HepG2 (cell line): ENCODE measurements at regions not wholly inside any gene's neighbourhood (a gene's known extent, or its start where the extent isn't known, plus 50 kb on each side); places are given as distances from the start of the nearest gene placed in this dataset.

Source experiments
- ATAC-seq: fragments of 200-7000 bp; cut with Tn5 transposase; 3 replicates; pipeline ENCODE4 v1.9.1; 2020; ENCODE audit warnings: mild to moderate bottlenecking, moderate library complexity
- BruUV-seq: library from RNA; stranded (reverse); fragments of 400-500 nt; replicated peaks from 2 replicates; lab custom pipeline; 2021; lab: Mats Ljungman, UMichigan
- CTCF ChIA-PET: fragments of 300-600 bp; formaldehyde crosslinking; extraction: SDS; loops from one replicate; lab custom pipeline; 2021; ENCODE audit warnings: low total read pairs, inconsistent platforms, low intra/inter-chr PET ratio; lab: Yijun Ruan, JAX
- POLR2A ChIA-PET: fragments of 350-600 bp; sonication (Branson Sonifier 250); formaldehyde crosslinking; loops from one replicate; lab custom pipeline; 2020; ENCODE audit warnings: antibody characterized with exemption, inconsistent platforms; lab: Yijun Ruan, JAX
- DNase-seq: peaks from one replicate; pipeline ENCODE4 v3.0.0-alpha.2; 2015; ENCODE audit warnings: low spot score
- FAIRE-seq: peaks from 3 replicates; lab custom pipeline; 2011; peaks lifted over from hg19 to GRCh38; lab: Jason Lieb, UNC
- H2AFZ ChIP-seq: one replicate; pipeline ENCODE4 v1.6.1; 2011; ENCODE audit warnings: low read length, inconsistent platforms
- H3K27ac ChIP-seq: fragments of 300-600 bp; 3 replicates; pipeline ENCODE4 v1.8.0; 2011; ENCODE audit warnings: mixed run types, mild to moderate bottlenecking, mixed read lengths, low read length, inconsistent platforms; ENCODE audit not compliant: insufficient read depth; ENCODE audit errors: extremely low read length
- H3K27me3 ChIP-seq, 2 experiments: fragments of 200-600 bp in 1 of 2; 2 replicates in 1 of 2; 3 replicates in 1 of 2; pipeline versions ENCODE4 v1.6.0 to v1.8.0; 2011; ENCODE audit warnings: low read length in 2 of 2, mild to moderate bottlenecking in 2 of 2, moderate library complexity in 2 of 2, inconsistent platforms in 1 of 2; ENCODE audit not compliant: insufficient read depth in 2 of 2, control insufficient read depth in 1 of 2
- H3K36me3 ChIP-seq, 2 experiments: fragments of 200-600 bp in 1 of 2; replicated peaks in 1 of 2; 2 replicates in 1 of 2; 3 replicates in 1 of 2; pipeline versions ENCODE4 v1.5.1 to v1.8.0; 2011; ENCODE audit warnings: low read length in 2 of 2, inconsistent platforms in 1 of 2; ENCODE audit not compliant: insufficient read depth in 2 of 2, control insufficient read depth in 1 of 2
- H3K4me1 ChIP-seq: 2 replicates; pipeline ENCODE4 v1.5.1; 2012; ENCODE audit warnings: low read length, inconsistent platforms; ENCODE audit not compliant: insufficient read depth
- H3K4me2 ChIP-seq: 2 replicates; pipeline ENCODE4 v1.6.0; 2011; ENCODE audit warnings: low read depth, low read length, inconsistent platforms
- H3K4me3 ChIP-seq, 3 experiments: fragments of 200-600 bp in 1 of 3; sonication (generic), shearing (Covaris generic) in 1 of 3; replicated peaks in 1 of 3; 2 replicates each; pipeline ENCODE4 v1.5.1; 2011 to 2016; ENCODE audit warnings: low read length in 3 of 3, inconsistent platforms in 2 of 3, low read depth in 2 of 3, mild to moderate bottlenecking in 2 of 3, control low read depth in 1 of 3, mixed read lengths in 1 of 3; ENCODE audit not compliant: insufficient read depth in 1 of 3
- H3K79me2 ChIP-seq: one replicate; pipeline ENCODE4 v1.6.1; 2011; ENCODE audit warnings: low read length, inconsistent platforms; ENCODE audit not compliant: insufficient read depth
- H3K9ac ChIP-seq: 2 replicates; pipeline ENCODE4 v1.6.0; 2011; ENCODE audit warnings: mild to moderate bottlenecking, low read depth, low read length, inconsistent platforms; ENCODE audit not compliant: insufficient read depth
- H3K9me3 ChIP-seq: 2 replicates; pipeline ENCODE4 v1.5.1; 2012; ENCODE audit warnings: mild to moderate bottlenecking, low read length
- H4K20me1 ChIP-seq: 2 replicates; pipeline ENCODE4 v1.6.0; 2011; ENCODE audit warnings: inconsistent platforms, mild to moderate bottlenecking, low read length, moderate library complexity; ENCODE audit not compliant: insufficient read depth
- FOXK2 ChIP-seq: fragments of 450-650 bp; IDR thresholded peaks from 2 replicates; pipeline ENCODE4 v1.6.1; 2016
- KAT7 ChIP-seq: IDR thresholded peaks from 2 replicates; pipeline ENCODE4 v1.6.1; 2018; ENCODE audit warnings: borderline replicate concordance, missing compliant biosample characterization
- PHF20 ChIP-seq: sonication (generic); formaldehyde crosslinking; IDR thresholded peaks from 2 replicates; pipeline ENCODE4 v1.5.0; 2020; ENCODE audit warnings: mild to moderate bottlenecking, missing genetic modification reagents
- SNAI1 ChIP-seq: sonication (generic); formaldehyde crosslinking; IDR thresholded peaks from 2 replicates; pipeline ENCODE4 v1.5.0; 2020; ENCODE audit warnings: mild to moderate bottlenecking, missing genetic modification reagents, borderline replicate concordance
- ZBTB20 ChIP-seq: sonication (generic); formaldehyde crosslinking; IDR thresholded peaks from 2 replicates; pipeline ENCODE4 v1.8.1; 2023; ENCODE audit warnings: missing genetic modification reagents, low read depth, mild to moderate bottlenecking, borderline replicate concordance
- ZNF224 ChIP-seq: sonication (generic); formaldehyde crosslinking; IDR thresholded peaks from 2 replicates; pipeline ENCODE4 v1.5.0; 2020; ENCODE audit warnings: mild to moderate bottlenecking, missing genetic modification reagents
- WGBS: methylation state at CpG from one replicate; pipeline ENCODE4 v1.1.6; 2017; ENCODE audit warnings: low lambda C conversion rate; 5-methylcytosine and 5-hydroxymethylcytosine counted together
- in situ Hi-C: cut with HindIII; loops from 2 replicates; pipeline ENCODE4 v1.10.0; 2017; ENCODE audit warnings: low pct_unique_long_range_greater_than_20kb; ENCODE audit not compliant: extremely low pct_ligation_motif_present
- intact Hi-C: fragments of 100-400 bp; cut with micrococcal nuclease; formaldehyde crosslinking; loops from one replicate; pipeline ENCODE4 v1.10.0; 2022; ENCODE audit not compliant: unreplicated experiment
- TF ChIP-seq, protein P1 (sequence below): sonication (generic); formaldehyde crosslinking; IDR thresholded peaks from 2 replicates; pipeline ENCODE4 v1.4.0; 2020; ENCODE audit warnings: mild to moderate bottlenecking, missing genetic modification reagents, borderline replicate concordance
- TF ChIP-seq, protein P2 (sequence below): sonication (generic); formaldehyde crosslinking; IDR thresholded peaks from 2 replicates; pipeline ENCODE4 v1.4.0; 2020; ENCODE audit warnings: mild to moderate bottlenecking, missing genetic modification reagents

DNA sequence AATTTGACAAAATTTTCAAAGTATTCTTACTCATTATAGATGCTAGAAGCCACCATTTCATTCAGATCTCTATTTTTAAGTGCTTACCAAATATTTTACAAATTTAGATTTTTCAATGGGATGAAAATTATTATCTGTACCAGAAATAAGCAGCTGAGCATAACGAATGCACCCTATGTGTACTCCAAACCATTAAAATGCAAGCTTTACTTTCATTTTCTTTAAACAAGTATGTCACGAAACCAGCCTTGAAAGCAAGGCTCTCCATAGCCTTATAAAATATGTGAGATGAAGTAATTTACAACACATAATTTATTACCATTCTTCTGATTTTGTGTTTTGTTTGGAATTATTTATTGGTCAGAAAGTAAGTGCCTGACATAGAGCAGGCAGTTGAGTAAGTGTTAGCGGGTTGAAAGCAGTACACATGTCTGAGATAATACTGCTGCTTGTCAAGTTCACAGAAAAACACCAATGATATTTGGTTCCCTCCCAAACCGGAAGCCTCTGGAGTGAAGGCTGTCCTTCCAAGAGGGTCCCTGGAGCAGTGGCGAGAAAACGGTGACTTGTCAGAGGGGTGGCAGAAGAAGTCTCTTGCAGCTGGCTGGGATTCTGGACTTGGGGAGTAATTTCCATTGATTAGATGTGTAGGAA is 322.7 kb upstream of the PFKP start:
- Histone ChIP-seq H3K4me1 (no peaks in the 10 kb centered on the region), H2AFZ (no peak overlapping the region), H3K27ac (no peak overlapping the region), H3K4me2 (peak overlapping the region; percentile 27; the same call in 1 of the 2 replicates), H3K36me3 (no peaks in the 10 kb centered on the region), H3K27me3 (peaks cover 0 to 4% of the 10 kb centered on the region in 2 experiments; a peak in 2 of 5 replicates), H3K9ac (no peak overlapping the region), H3K9me3 (no peaks in the 10 kb centered on the region), H4K20me1 (no peaks in the 10 kb centered on the region), H3K4me3 (no peak overlapping the region)
- in situ Hi-C loops, result no loop called here
- BruUV-seq, result no TSS peak
- no peak for DNase-seq
- ChIA-PET CTCF (no interaction called here), POLR2A (no interaction called here)
- ATAC-seq, result no peak
- 5% methylated on average over 6 of the region's 6 CpGs for WGBS
- intact Hi-C loops, result no loop called here
- TF ChIP-seq ZBTB20 (CRISPR knock-in tag), result no peak
- TF ChIP-seq, protein P1, sequence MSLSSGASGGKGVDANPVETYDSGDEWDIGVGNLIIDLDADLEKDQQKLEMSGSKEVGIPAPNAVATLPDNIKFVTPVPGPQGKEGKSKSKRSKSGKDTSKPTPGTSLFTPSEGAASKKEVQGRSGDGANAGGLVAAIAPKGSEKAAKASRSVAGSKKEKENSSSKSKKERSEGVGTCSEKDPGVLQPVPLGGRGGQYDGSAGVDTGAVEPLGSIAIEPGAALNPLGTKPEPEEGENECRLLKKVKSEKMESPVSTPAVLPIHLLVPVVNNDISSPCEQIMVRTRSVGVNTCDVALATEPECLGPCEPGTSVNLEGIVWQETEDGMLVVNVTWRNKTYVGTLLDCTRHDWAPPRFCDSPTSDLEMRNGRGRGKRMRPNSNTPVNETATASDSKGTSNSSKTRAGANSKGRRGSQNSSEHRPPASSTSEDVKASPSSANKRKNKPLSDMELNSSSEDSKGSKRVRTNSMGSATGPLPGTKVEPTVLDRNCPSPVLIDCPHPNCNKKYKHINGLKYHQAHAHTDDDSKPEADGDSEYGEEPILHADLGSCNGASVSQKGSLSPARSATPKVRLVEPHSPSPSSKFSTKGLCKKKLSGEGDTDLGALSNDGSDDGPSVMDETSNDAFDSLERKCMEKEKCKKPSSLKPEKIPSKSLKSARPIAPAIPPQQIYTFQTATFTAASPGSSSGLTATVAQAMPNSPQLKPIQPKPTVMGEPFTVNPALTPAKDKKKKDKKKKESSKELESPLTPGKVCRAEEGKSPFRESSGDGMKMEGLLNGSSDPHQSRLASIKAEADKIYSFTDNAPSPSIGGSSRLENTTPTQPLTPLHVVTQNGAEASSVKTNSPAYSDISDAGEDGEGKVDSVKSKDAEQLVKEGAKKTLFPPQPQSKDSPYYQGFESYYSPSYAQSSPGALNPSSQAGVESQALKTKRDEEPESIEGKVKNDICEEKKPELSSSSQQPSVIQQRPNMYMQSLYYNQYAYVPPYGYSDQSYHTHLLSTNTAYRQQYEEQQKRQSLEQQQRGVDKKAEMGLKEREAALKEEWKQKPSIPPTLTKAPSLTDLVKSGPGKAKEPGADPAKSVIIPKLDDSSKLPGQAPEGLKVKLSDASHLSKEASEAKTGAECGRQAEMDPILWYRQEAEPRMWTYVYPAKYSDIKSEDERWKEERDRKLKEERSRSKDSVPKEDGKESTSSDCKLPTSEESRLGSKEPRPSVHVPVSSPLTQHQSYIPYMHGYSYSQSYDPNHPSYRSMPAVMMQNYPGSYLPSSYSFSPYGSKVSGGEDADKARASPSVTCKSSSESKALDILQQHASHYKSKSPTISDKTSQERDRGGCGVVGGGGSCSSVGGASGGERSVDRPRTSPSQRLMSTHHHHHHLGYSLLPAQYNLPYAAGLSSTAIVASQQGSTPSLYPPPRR (CRISPR knock-in tag), result no peak
- TF ChIP-seq ZNF224 (CRISPR knock-in tag), result no peak
- no peak for TF ChIP-seq SNAI1 (CRISPR knock-in tag)
- TF ChIP-seq FOXK2, result no peak
- TF ChIP-seq PHF20, result no peak
- TF ChIP-seq KAT7 (CRISPR knock-in tag), result no peak
- TF ChIP-seq, protein P2, sequence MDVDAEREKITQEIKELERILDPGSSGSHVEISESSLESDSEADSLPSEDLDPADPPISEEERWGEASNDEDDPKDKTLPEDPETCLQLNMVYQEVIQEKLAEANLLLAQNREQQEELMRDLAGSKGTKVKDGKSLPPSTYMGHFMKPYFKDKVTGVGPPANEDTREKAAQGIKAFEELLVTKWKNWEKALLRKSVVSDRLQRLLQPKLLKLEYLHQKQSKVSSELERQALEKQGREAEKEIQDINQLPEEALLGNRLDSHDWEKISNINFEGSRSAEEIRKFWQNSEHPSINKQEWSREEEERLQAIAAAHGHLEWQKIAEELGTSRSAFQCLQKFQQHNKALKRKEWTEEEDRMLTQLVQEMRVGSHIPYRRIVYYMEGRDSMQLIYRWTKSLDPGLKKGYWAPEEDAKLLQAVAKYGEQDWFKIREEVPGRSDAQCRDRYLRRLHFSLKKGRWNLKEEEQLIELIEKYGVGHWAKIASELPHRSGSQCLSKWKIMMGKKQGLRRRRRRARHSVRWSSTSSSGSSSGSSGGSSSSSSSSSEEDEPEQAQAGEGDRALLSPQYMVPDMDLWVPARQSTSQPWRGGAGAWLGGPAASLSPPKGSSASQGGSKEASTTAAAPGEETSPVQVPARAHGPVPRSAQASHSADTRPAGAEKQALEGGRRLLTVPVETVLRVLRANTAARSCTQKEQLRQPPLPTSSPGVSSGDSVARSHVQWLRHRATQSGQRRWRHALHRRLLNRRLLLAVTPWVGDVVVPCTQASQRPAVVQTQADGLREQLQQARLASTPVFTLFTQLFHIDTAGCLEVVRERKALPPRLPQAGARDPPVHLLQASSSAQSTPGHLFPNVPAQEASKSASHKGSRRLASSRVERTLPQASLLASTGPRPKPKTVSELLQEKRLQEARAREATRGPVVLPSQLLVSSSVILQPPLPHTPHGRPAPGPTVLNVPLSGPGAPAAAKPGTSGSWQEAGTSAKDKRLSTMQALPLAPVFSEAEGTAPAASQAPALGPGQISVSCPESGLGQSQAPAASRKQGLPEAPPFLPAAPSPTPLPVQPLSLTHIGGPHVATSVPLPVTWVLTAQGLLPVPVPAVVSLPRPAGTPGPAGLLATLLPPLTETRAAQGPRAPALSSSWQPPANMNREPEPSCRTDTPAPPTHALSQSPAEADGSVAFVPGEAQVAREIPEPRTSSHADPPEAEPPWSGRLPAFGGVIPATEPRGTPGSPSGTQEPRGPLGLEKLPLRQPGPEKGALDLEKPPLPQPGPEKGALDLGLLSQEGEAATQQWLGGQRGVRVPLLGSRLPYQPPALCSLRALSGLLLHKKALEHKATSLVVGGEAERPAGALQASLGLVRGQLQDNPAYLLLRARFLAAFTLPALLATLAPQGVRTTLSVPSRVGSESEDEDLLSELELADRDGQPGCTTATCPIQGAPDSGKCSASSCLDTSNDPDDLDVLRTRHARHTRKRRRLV (CRISPR knock-in tag), result no peak
- TF ChIP-seq, all 625 proteins: peak for 0
- FAIRE-seq, result no peak
- H3K79me2 ChIP-seq, result no peaks in the 10 kb centered on the region
